Endodermal cell (in vitro differentiated cells): ENCODE measurements at regions not wholly inside any gene's neighbourhood (a gene's known extent, or its start where the extent isn't known, plus 50 kb on each side); places are given as distances from the start of the nearest gene placed in this dataset.

Experiments
- DNase-seq: peaks from one replicate; pipeline ENCODE4 v3.0.0-alpha.2; 2017
- H3K27ac ChIP-seq: 2 replicates; pipeline ENCODE4 v1.5.1; 2013; ENCODE audit warnings: mild to moderate bottlenecking, low read depth, low read length, moderate library complexity
- H3K27me3 ChIP-seq: 2 replicates; pipeline ENCODE4 v1.6.1; 2013; ENCODE audit warnings: mild to moderate bottlenecking, low read length, moderate library complexity; ENCODE audit not compliant: insufficient read depth, control insufficient read depth, poor library complexity, severe bottlenecking
- H3K36me3 ChIP-seq: 2 replicates; pipeline ENCODE4 v1.7.0; 2013; ENCODE audit warnings: mild to moderate bottlenecking, low read length, moderate library complexity; ENCODE audit not compliant: control insufficient read depth, insufficient read depth
- H3K4me1 ChIP-seq: one replicate; pipeline ENCODE4 v1.7.0; 2013; ENCODE audit warnings: low read length; ENCODE audit not compliant: control insufficient read depth, insufficient read depth
- H3K4me3 ChIP-seq: 2 replicates; pipeline ENCODE4 v1.5.1; 2013; ENCODE audit warnings: mild to moderate bottlenecking, low read length, moderate library complexity
- H3K9ac ChIP-seq: 2 replicates; pipeline ENCODE4 v1.6.1; 2013; ENCODE audit warnings: mild to moderate bottlenecking, low read length, moderate library complexity; ENCODE audit not compliant: poor library complexity, severe bottlenecking; ENCODE audit errors: extremely low read depth
- H3K9me3 ChIP-seq: 2 replicates; pipeline ENCODE4 v1.6.1; 2013; ENCODE audit warnings: mild to moderate bottlenecking, low read length, moderate library complexity; ENCODE audit not compliant: control insufficient read depth
- H3K27ac Mint-ChIP-seq: 2 replicates; pipeline ENCODE4 v1.8.0; 2020; ENCODE audit warnings: mixed read lengths
- H3K27me3 Mint-ChIP-seq: 2 replicates; pipeline ENCODE4 v1.8.0; 2021; ENCODE audit warnings: mild to moderate bottlenecking, mixed read lengths; ENCODE audit not compliant: insufficient read depth
- H3K36me3 Mint-ChIP-seq: 2 replicates; pipeline ENCODE4 v1.8.0; 2020; ENCODE audit warnings: low read depth, mixed read lengths
- H3K4me1 Mint-ChIP-seq: 2 replicates; pipeline ENCODE4 v1.8.0; 2020; ENCODE audit warnings: mixed read lengths
- H3K4me3 Mint-ChIP-seq: 2 replicates; pipeline ENCODE4 v1.8.0; 2020; ENCODE audit warnings: mild to moderate bottlenecking, moderate library complexity, mixed read lengths
- H3K9me3 Mint-ChIP-seq: 2 replicates; pipeline ENCODE4 v1.8.0; 2020; ENCODE audit warnings: mild to moderate bottlenecking, mixed read lengths
- CTCF ChIP-seq: fragments of 200-600 bp; sonication (generic); conservative IDR thresholded peaks from 2 replicates; pipeline ENCODE4 v1.5.0; 2021; ENCODE audit warnings: antibody characterized with exemption, mild to moderate bottlenecking
- WGBS, 2 experiments: methylation state at CpG; one replicate each; pipeline versions ENCODE4 v1.1.5 to v1.1.7; 2013; ENCODE audit warnings: missing lambda C conversion rate in 2 of 2, mixed read lengths in 1 of 2; ENCODE audit not compliant: insufficient coverage in 1 of 2, insufficient read length in 1 of 2; 5-methylcytosine and 5-hydroxymethylcytosine counted together

- Mint-ChIP-seq H3K9me3 (peaks cover 10% of the 10 kb centered on the region), H3K27ac (no peak overlapping the region), H3K4me3 (no peak overlapping the region), H3K36me3 (no peaks in the 10 kb centered on the region), H3K4me1 (peaks cover 8% of the 10 kb centered on the region), H3K27me3 (no peaks in the 10 kb centered on the region)
- TF ChIP-seq CTCF = no peak
- Histone ChIP-seq H3K4me1 (no peaks in the 10 kb centered on the region), H3K9me3 (peaks cover 9% of the 10 kb centered on the region), H3K27ac (no peak overlapping the region), H3K9ac (no peak overlapping the region), H3K36me3 (no peaks in the 10 kb centered on the region), H3K4me3 (no peak overlapping the region), H3K27me3 (no peaks in the 10 kb centered on the region)
- DNase-seq = no peak
- 83 to 87% methylated on average over 6 of the region's 6 CpGs for whole genome bisulfite sequencing, 2 experiments
These were observed 550.3 kb upstream of the JARID2 start for GRCh38 chr6:14695579-14695978.

- Mint-ChIP-seq H3K4me1 (peaks cover 8% of the 10 kb centered on the region), H3K27me3 (no peaks in the 10 kb centered on the region), H3K4me3 (no peak overlapping the region), H3K27ac (no peak overlapping the region), H3K9me3 (peaks cover 11% of the 10 kb centered on the region), H3K36me3 (no peaks in the 10 kb centered on the region)
- Histone ChIP-seq H3K4me1 (no peaks in the 10 kb centered on the region), H3K9ac (no peak overlapping the region), H3K36me3 (no peaks in the 10 kb centered on the region), H3K27me3 (no peaks in the 10 kb centered on the region), H3K27ac (no peak overlapping the region), H3K9me3 (peaks cover 9% of the 10 kb centered on the region), H3K4me3 (no peak overlapping the region)
- no peak for TF ChIP-seq CTCF
- no peak for DNase-seq
- 94 to 97% methylated on average over 3 to 4 of the region's 4 CpGs for WGBS, 2 experiments
These were observed 549.5 kb upstream of the JARID2 start for GRCh38 chr6:14696367-14696766.

- no peak overlapping the region for H3K4me3 ChIP-seq
- Mint-ChIP-seq H3K27ac (no peak overlapping the region), H3K9me3 (peaks cover 11% of the 10 kb centered on the region), H3K4me1 (peaks cover 8% of the 10 kb centered on the region), H3K27me3 (no peaks in the 10 kb centered on the region), H3K36me3 (no peaks in the 10 kb centered on the region), H3K4me3 (no peak overlapping the region)
- no peaks in the 10 kb centered on the region for H3K27me3 ChIP-seq
- no peak overlapping the region for H3K9ac ChIP-seq
- H3K27ac ChIP-seq = no peak overlapping the region
- DNase-seq = no peak
- 90% methylated on average over 2 of the region's 2 CpGs; no CpG with 5 or more reads in 1 of the 2 experiments for WGBS, 2 experiments
- no peak for TF ChIP-seq CTCF
- H3K36me3 ChIP-seq = no peaks in the 10 kb centered on the region
- H3K4me1 ChIP-seq = no peaks in the 10 kb centered on the region
- peaks cover 9% of the 10 kb centered on the region for H3K9me3 ChIP-seq
These were observed 548.4 kb upstream of the JARID2 start for GRCh38 chr6:14697427-14697826.
